ENCODE measurements at regions not wholly inside any gene's neighbourhood (a gene's known extent, or its start where the extent isn't known, plus 50 kb on each side); places are given as distances from the start of the nearest gene placed in this dataset.

- Histone ChIP-seq H3K27me3 (no peaks in the 10 kb centered on the region), H3K36me3 (no peaks in the 10 kb centered on the region), H3K9me3 (no peaks in the 10 kb centered on the region), H3K4me1 (no peaks in the 10 kb centered on the region), H3K4me3 (no peak overlapping the region), H3K27ac (no peak overlapping the region)
- intact Hi-C loops (cut with DNase I; ENCODE audit: low total_unique reads): no loop called here
- TF ChIP-seq CTCF (IDR thresholded peaks at IDR 0.05) (no peak), POLR2A (IDR thresholded peaks at IDR 0.05) (no peak), POLR2AphosphoS5 (IDR thresholded peaks at IDR 0.05) (no peak), EP300 (IDR thresholded peaks at IDR 0.05) (no peak)
- no peak for DNase-seq
Observed at GRCh38 chr2:125106710-125107109, 1081.6 kb downstream of the CNTNAP5 start.

- no peak overlapping the region for H3K4me3 ChIP-seq
- TF ChIP-seq POLR2A (IDR thresholded peaks at IDR 0.05): no peak
- TF ChIP-seq EP300 (IDR thresholded peaks at IDR 0.05): no peak
- no peak for TF ChIP-seq CTCF (IDR thresholded peaks at IDR 0.05)
- TF ChIP-seq POLR2AphosphoS5 (IDR thresholded peaks at IDR 0.05): no peak
- intact Hi-C loops (cut with DNase I; ENCODE audit: low total_unique reads): no loop called here
- no peaks in the 10 kb centered on the region for H3K27me3 ChIP-seq
- no peaks in the 10 kb centered on the region for H3K4me1 ChIP-seq
- no peak for DNase-seq
- no peak overlapping the region for H3K27ac ChIP-seq
- H3K36me3 ChIP-seq: no peaks in the 10 kb centered on the region
- WGBS, 5 donors: 61 to 72% (median 68%) methylated on average over 1 of the region's 1 CpG
- H3K9me3 ChIP-seq: no peaks in the 10 kb centered on the region
Observed at GRCh38 chr2:125107446-125107845, 1082.4 kb downstream of the CNTNAP5 start.

- no peaks in the 10 kb centered on the region for H3K36me3 ChIP-seq
Observed at GRCh38 chr2:125108251-125108650, 1083.2 kb downstream of the CNTNAP5 start.

GRCh38 chr2:125125902-125126301 lies 1100.8 kb downstream of the CNTNAP5 start:
- WGBS, 5 donors: 88 to 100% (median 90%) methylated on average over 1 of the region's 1 CpG
- no peak for DNase-seq
- intact Hi-C loops (cut with DNase I; ENCODE audit: low total_unique reads): no loop called here
- H3K36me3 ChIP-seq: no peaks in the 10 kb centered on the region
- no peaks in the 10 kb centered on the region for H3K27me3 ChIP-seq
- peaks cover 0 to 45% (median 4%) of the 10 kb centered on the region in 4 donors for H3K9me3 ChIP-seq
- no peak overlapping the region for H3K27ac ChIP-seq
- no peaks in the 10 kb centered on the region for H3K4me1 ChIP-seq
- no peak for TF ChIP-seq CTCF (IDR thresholded peaks at IDR 0.05)
- no peak for TF ChIP-seq EP300 (IDR thresholded peaks at IDR 0.05)
- no peak for TF ChIP-seq POLR2A (IDR thresholded peaks at IDR 0.05)
- TF ChIP-seq POLR2AphosphoS5 (IDR thresholded peaks at IDR 0.05): no peak
- H3K4me3 ChIP-seq: no peak overlapping the region

More at GRCh38 chr2:125108251-125108650, 1083.2 kb downstream of the CNTNAP5 start:
- Histone ChIP-seq H3K4me3 (no peak overlapping the region), H3K27me3 (no peaks in the 10 kb centered on the region), H3K4me1 (no peaks in the 10 kb centered on the region), H3K9me3 (no peaks in the 10 kb centered on the region), H3K27ac (no peak overlapping the region)
- no peak for DNase-seq
- TF ChIP-seq CTCF (IDR thresholded peaks at IDR 0.05) (no peak), POLR2A (IDR thresholded peaks at IDR 0.05) (no peak), POLR2AphosphoS5 (IDR thresholded peaks at IDR 0.05) (no peak), EP300 (IDR thresholded peaks at IDR 0.05) (no peak)
- intact Hi-C loops (cut with DNase I; ENCODE audit: low total_unique reads): no loop called here

Data from stomach (tissue), 8 donors.